HG02571 (cell line): ENCODE measurements at regions not wholly inside any gene's neighbourhood (a gene's known extent, or its start where the extent isn't known, plus 50 kb on each side); places are given as distances from the start of the nearest gene placed in this dataset.

Source experiments
- ATAC-seq: cut with Tn5 transposase; IDR thresholded peaks from one replicate; pipeline ENCODE4 v1.9.1; 2021; ENCODE audit warnings: mild to moderate bottlenecking, moderate library complexity; ENCODE audit not compliant: unreplicated experiment

- no peak for ATAC-seq
Measured at GRCh38 chr5:3943859-3944258, 348.2 kb downstream of the IRX1 start.

- no peak for ATAC-seq
Measured at GRCh38 chr5:3944930-3945329, 349.3 kb downstream of the IRX1 start.

DNA sequence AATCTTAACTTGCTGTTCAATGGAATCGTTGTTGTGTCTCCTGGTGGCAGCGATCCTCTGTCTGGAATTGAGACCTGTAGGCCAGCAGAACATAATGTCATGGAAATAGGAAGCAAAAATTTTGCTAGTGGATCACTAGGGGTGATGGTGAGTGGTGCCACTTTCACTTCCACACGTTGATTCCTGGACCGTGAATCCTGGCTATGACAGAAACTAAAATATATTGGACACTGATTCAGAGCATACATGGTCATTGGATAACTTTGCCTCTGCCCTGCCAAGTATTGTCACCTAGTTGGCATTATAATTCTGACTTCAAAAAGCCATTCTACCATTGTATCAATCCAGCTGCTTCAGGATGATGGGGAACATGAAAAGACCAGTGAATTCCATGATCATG lies 353.2 kb downstream of the IRX1 start:
- ATAC-seq, result no peak

DNA sequence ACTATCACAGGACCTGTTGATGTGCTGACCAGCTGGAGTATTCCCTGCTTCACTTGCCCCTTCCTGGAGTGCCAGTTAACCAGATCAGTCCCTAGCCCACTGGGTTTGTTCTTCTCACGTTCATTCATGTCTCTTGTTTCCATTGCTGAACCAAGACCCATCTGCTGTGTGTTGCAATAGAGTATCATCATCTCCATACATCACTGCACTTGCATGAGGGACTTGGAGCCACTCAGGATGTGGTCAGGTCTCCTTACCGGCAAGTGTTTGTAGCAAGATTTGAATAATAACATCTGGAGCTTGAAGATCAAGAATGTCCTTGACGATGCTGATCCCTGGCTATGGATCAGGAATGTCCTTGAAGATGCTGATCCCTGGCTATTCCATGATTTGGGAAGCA lies 358.6 kb downstream of the IRX1 start:
- ATAC-seq, result no peak

- ATAC-seq, result no peak
Measured at GRCh38 chr5:3954633-3955032, 359.0 kb downstream of the IRX1 start.

- ATAC-seq, result no peak
Measured at GRCh38 chr5:3957658-3958057, 362.0 kb downstream of the IRX1 start.

- ATAC-seq, result no peak
Measured at GRCh38 chr5:3958389-3958788, 362.8 kb downstream of the IRX1 start.

DNA sequence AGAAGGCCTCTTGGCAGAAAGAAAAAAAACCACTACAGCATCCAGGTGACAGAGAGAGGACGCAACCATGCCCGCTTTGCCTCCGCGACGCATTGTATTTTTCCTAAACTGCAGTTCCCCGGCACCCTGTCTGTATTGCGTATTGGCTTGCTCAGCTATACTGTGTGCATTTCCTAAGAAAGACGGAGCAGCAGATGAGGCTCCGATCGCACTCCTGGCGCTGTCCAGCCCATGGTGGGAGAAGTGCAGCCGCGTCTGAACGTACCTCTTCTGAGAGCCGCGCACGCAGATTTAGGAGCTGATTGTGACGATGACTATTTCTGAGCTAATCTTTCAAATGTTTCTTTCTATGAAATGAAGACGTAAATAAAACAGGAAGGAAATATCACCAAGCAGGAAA lies 366.5 kb downstream of the IRX1 start:
- ATAC-seq, result no peak

DNA sequence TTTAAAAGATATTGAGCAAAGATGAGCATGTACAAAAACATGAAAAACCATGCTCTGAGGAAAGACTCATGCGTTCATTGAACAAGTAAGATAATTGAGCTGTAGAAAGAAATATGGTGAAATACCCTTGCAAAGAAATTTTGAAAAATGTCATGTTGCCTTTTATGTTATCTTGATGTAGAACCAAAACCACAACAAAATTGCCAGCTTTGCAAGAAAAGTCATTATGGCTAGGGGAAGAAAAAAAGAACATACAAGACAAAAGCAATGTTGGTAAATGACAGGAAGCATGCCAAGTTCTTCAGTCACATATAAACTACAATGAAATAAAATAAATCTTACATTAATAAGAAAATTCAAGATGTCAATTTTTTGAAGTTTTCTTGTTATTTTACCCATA lies 368.0 kb downstream of the IRX1 start:
- ATAC-seq, result no peak

DNA sequence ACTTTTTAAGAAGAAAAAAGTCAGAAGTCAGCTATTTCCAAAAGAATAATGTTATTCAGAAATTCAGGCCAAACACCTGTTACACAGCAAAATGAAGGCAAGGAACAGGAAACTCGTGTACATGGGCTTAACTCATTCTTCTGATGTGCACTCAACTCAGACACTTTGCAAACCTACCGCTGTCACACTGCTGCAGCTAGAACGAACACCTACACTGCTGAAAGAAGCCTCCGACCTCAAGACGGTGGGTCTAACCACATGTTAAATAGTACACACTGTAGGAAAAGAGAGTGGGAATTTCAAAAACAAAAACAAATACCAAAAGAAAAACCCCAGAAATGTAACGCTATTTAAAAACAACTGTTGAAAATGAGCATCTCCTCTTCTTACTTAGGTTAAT lies 384.5 kb downstream of the IRX1 start:
- ATAC-seq, result no peak

GRCh38 chr5:3987867-3988266 lies 392.2 kb downstream of the IRX1 start:
- no peak for ATAC-seq

- ATAC-seq, result no peak
Measured at GRCh38 chr5:3993856-3994473, 398.3 kb downstream of the IRX1 start.

- no peak for ATAC-seq
Measured at GRCh38 chr5:3994628-3995027, 399.0 kb downstream of the IRX1 start.

DNA sequence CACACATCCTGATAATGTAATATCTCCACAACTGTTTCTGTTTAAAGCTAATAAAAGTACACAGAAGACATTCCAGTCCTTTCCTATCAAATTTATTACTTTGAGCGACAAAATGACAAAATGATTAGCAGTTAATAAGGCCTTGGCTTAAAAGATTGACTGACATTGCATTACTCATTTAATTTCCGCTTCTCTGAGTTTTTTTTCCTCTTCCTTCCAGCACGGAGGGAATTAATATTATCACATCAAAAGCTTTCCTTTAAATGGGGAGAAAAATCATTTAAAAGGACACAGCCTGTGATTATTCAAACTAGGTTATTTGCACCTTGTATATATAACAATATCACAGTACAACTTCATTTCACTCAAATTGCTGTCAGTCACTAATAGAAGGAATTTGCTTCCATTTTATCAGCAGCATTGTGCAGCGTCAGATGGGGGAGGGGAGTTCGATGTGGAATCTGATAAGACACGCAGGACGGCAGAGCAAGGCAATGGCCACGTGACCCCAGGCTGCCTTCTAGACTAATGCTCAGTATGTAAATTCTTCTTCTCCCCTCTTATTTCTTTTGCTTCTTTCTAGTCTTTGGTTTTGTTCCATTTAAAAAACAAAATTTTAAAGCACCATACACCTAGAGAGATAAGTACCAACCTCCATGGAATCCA lies 400.5 kb downstream of the IRX1 start:
- no peak for ATAC-seq

DNA sequence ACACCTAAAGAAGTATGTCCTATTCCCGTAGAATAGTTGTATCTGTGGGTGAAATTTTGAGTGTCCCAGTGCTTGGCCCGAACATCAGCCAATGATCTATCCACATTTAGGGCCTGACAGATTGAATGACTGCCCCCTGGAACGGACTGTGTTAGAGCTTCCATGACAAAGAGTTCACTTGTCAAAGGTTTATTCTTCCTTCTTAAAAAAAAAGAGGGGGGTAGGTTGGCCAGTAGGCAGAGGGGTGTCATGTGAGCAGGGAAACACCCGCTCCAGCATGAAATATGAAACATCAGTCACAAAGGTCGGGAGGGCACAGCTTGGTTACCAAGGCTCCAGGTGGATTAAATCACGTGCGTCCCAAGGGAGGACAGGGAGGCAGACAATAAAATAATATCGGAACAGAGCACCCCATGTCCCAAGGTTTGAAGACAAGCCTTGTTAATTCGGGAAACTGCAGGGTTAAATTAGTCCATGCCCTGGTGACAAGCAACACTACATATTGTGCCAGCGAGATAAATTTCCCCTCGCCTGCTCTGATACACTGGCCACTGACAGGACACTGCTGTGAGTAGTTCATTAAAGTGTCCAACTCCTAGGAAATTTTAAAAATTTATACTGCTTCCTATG lies 401.2 kb downstream of the IRX1 start:
- no peak for ATAC-seq

DNA sequence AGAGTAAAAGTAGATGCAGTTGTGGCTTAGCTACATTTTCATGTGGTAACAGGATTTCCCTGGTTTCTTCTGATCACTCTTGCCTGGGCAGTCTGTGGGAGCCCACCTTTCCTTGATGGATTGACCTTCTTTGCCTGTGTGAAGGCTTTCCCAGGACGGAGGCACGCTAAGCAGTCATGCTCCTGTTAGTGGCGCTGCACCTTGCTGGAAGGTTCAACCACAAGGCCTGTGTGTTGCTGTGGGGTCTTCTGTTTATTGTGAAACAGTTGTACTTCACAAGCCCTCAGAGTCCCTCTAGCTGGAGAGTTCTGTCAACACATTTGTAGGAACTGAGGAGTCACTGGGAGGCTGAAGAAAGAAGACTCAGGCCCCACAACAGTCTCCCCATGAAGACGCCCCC lies 402.0 kb downstream of the IRX1 start:
- no peak for ATAC-seq

GRCh38 chr5:3999929-4000328 lies 404.3 kb downstream of the IRX1 start:
- ATAC-seq, result no peak

DNA sequence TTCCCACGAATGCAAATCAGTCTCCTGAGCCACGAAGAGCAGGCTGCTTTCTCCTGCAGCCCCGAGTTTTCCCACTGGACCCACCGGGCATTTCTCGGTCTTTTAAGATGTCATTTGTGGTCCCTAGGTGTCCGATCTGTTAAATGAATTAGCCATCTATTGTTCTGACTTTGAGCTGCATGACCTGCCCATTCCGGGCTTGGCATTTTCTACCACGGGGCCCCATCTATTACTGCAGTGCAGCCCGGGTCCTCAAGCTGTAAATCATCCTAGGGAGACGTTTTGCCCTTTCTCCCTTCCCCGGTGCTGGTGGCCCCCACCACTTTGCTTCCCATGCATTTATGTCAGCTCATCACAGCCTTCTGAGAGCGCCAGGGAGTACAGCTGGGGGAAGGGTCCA lies 405.4 kb downstream of the IRX1 start:
- ATAC-seq, result no peak

GRCh38 chr5:4001758-4002533 lies 406.3 kb downstream of the IRX1 start:
- ATAC-seq, result no peak

GRCh38 chr5:4005335-4005734 lies 409.7 kb downstream of the IRX1 start:
- ATAC-seq, result no peak

GRCh38 chr5:4007001-4007400 lies 411.4 kb downstream of the IRX1 start:
- no peak for ATAC-seq

DNA sequence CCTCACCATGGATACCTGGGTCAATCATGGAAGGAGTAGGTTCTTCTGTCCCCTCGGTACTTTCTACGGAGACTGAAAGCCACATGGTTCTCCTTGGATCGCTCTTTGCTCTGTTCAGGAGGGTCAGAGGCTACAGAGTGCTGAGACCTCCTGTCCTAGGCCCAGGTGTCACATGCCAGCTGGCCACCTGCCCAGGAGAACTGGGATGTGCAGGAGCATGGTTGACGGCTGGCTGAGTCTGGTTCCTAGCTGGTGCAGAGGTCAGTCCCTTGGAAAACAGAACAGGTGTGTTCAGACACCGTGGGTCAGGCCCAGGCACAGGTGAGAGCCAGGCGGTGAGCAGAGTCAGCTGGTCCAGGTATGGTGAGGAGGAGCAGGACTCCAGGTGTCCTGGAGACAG lies 416.3 kb downstream of the IRX1 start:
- ATAC-seq, result no peak
